ENCODE measurements at regions not wholly inside any gene's neighbourhood (a gene's known extent, or its start where the extent isn't known, plus 50 kb on each side); places are given as distances from the start of the nearest gene placed in this dataset.

DNA sequence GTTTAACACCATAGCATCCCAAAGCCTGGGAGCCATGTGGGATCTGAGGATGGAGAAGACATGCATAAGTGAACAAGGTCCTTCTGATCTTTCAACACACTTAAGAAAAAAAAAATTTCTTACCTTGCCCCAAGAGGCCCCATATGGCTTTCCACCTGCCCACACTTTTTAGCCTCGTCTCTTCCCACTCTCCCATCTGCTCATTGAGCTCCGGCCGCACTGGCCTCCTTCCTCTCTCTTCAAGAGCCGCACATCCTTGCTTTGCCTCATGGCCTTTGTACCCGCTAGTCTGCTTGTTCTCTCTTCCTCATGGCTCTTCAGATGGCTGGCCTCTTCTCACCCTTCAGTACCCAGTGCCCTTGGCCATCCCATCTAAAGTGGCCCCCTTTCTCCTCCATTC lies 70.2 kb upstream of the PDE4B start:
- DNase-seq (ENCODE audit: low read depth) = no peak
- TF ChIP-seq, protein P1, sequence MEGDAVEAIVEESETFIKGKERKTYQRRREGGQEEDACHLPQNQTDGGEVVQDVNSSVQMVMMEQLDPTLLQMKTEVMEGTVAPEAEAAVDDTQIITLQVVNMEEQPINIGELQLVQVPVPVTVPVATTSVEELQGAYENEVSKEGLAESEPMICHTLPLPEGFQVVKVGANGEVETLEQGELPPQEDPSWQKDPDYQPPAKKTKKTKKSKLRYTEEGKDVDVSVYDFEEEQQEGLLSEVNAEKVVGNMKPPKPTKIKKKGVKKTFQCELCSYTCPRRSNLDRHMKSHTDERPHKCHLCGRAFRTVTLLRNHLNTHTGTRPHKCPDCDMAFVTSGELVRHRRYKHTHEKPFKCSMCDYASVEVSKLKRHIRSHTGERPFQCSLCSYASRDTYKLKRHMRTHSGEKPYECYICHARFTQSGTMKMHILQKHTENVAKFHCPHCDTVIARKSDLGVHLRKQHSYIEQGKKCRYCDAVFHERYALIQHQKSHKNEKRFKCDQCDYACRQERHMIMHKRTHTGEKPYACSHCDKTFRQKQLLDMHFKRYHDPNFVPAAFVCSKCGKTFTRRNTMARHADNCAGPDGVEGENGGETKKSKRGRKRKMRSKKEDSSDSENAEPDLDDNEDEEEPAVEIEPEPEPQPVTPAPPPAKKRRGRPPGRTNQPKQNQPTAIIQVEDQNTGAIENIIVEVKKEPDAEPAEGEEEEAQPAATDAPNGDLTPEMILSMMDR (IDR thresholded peaks at IDR 0.05; ENCODE audit: low read depth, low read length, missing control alignments) = no peak
- in situ Hi-C loops (cut with HindIII; ENCODE audit: low sequenced_read_pairs) = no loop called here
- H3K4me3 ChIP-seq (ENCODE audit: low read depth, low read length) = no peak overlapping the region

DNA sequence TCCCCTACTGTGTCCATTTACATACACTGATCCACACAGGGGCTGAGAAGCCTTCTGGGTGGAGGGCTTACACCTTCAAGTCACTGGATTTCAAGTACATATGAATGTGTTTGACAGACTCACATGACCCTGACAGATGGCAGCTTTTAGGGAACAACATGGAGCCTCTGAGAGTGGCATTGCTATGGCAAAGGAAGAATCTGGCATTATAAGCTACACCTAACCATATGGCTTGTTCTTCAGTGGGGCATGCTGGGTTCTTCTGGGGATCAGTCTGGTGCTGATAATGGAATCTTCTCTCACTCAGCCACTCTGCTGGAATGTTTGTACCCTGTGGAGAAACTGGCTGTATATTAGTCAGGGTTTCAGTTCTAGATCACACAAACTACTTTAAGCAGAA lies 68.5 kb upstream of the PDE4B start:
- no peak for DNase-seq (ENCODE audit: low read depth)
- in situ Hi-C loops (cut with HindIII; ENCODE audit: low sequenced_read_pairs) = no loop called here
- TF ChIP-seq, protein P1 (IDR thresholded peaks at IDR 0.05; ENCODE audit: low read depth, low read length, missing control alignments) = no peak
- no peak overlapping the region for H3K4me3 ChIP-seq (ENCODE audit: low read depth, low read length)

DNA sequence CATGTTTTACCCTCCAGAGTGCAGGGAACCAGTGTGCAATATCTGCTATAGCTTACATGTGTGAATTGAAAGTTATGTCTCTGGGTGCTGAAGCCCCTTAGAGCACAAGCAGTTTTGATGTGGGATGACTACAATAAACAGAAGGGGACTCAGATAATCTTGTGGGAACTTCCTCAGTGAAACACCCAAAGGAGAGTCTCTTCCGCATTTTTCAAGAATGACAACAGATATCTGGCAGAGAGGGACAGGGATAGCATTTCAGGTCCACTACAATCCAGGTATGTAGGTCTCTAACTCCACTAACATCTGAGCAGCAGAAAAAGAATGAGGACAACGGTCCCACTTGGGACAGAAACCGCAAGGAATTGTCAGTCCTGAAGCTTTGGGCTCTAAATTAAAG lies 67.6 kb upstream of the PDE4B start:
- DNase-seq (ENCODE audit: low read depth) = no peak

DNA sequence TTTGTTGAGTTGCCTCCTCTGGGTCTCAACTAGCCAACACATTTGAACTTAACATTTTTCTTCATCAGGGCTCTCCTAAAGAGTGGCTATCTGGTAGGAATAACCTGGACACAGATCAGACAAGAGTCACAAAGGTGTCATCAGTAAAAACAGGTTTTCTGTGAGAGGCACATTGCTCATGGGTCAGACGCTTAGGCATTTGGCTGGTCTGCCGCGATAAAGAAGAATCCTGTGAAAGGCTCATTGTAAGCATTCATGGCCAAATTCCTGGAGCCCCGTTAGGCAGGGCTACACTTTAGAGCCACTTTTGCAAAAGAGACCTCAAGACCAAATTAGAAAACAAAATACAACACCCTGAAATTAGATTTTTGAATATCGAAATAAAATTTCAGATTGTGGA lies 64.2 kb upstream of the PDE4B start:
- in situ Hi-C loops (cut with HindIII; ENCODE audit: low sequenced_read_pairs) = no loop called here
- H3K4me3 ChIP-seq (ENCODE audit: low read depth, low read length) = no peak overlapping the region
- DNase-seq (ENCODE audit: low read depth) = no peak
- TF ChIP-seq, protein P1 (IDR thresholded peaks at IDR 0.05; ENCODE audit: low read depth, low read length, missing control alignments) = no peak

More for the DNA sequence above, 67.6 kb upstream of the PDE4B start:
- in situ Hi-C loops (cut with HindIII; ENCODE audit: low sequenced_read_pairs) = no loop called here
- H3K4me3 ChIP-seq (ENCODE audit: low read depth, low read length) = no peak overlapping the region
- TF ChIP-seq, protein P1 (IDR thresholded peaks at IDR 0.05; ENCODE audit: low read depth, low read length, missing control alignments) = no peak

DNA sequence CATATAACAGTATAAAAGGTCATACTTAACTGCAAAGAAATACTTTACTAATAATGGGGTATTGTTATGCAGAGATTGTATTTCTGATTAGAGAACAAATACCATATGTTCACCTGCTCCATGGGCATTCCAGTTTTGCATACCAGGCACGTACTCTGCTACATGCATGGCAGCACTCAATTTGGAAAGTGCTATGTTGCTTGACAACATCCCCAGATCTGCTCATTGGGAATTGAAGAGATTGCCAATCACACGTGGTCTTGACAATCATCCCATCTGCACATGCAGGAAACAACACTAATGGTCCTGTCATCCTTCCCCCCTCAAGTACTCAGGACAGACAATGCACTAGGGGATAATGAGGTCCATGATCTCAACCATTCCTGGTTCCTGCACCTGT lies 63.4 kb upstream of the PDE4B start:
- no peak overlapping the region for H3K4me3 ChIP-seq (ENCODE audit: low read depth, low read length)
- no peak for DNase-seq (ENCODE audit: low read depth)
- TF ChIP-seq, protein P1 (IDR thresholded peaks at IDR 0.05; ENCODE audit: low read depth, low read length, missing control alignments) = no peak
- in situ Hi-C loops (cut with HindIII; ENCODE audit: low sequenced_read_pairs) = no loop called here

DNA sequence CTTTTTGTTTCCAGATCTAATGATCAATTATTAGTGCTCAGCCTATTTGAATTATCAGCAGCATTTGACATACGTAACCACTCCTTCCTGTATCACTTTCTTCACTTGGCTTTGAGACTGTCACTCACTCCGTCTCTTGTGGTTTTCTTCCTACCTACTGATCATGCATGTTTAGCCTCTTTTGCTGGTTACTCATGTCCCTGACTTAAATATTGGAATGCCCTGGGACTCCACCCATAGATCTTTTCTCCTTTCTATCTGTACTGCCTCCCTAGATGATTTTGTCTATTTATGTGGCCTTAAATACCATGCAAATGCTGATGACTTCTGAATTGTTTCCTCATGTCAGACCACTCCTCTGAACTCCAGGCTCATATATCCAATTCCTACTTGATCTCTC lies 57.7 kb upstream of the PDE4B start:
- TF ChIP-seq, protein P1 (IDR thresholded peaks at IDR 0.05; ENCODE audit: low read depth, low read length, missing control alignments) = no peak
- H3K4me3 ChIP-seq (ENCODE audit: low read depth, low read length) = no peak overlapping the region
- DNase-seq (ENCODE audit: low read depth) = no peak
- in situ Hi-C loops (cut with HindIII; ENCODE audit: low sequenced_read_pairs) = no loop called here

DNA sequence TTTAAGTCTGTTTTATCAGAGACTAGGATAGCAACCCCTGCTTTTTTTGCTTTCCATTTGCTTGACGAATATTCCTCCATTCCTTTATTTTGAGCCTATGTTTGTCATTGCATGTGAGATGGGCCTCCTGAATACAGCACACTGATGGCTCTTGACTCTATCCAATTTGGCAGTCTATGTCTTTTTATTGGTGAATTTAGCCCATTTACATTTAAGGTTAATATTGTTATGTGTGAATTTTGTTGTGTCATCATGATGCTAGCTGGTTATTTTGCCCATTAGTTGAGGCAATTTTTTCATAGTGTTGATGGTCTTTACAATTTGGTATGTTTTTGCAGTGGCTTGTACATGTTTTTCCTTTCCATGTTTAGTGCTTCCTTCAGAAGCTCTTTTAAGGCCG lies 50.7 kb upstream of the PDE4B start:
- in situ Hi-C loops (cut with HindIII; ENCODE audit: low sequenced_read_pairs) = no loop called here
- TF ChIP-seq, protein P1 (IDR thresholded peaks at IDR 0.05; ENCODE audit: low read depth, low read length, missing control alignments) = no peak
- H3K4me3 ChIP-seq (ENCODE audit: low read depth, low read length) = no peak overlapping the region

More for the DNA sequence above, 50.7 kb upstream of the PDE4B start:
- DNase-seq (ENCODE audit: low read depth) = no peak

All from astrocyte of the cerebellum (primary cell).